Endothelial cell of umbilical vein (primary cell): ENCODE measurements at regions not wholly inside any gene's neighbourhood (a gene's known extent, or its start where the extent isn't known, plus 50 kb on each side); places are given as distances from the start of the nearest gene placed in this dataset.

Experiments used
- BruUV-seq: library from RNA; stranded (reverse); fragments of 400-500 nt; replicated peaks from 2 replicates; lab custom pipeline; 2021; lab: Mats Ljungman, UMichigan
- CTCF ChIA-PET: fragments of 300-600, 350-600 bp; sonication (Branson Sonifier 250); formaldehyde crosslinking; loops from one replicate; lab custom pipeline; 2021; ENCODE audit warnings: antibody characterized with exemption, inconsistent platforms; lab: Charles Lee
- POLR2A ChIA-PET: fragments of 300-600, 350-600 bp; sonication (Branson Sonifier 250); formaldehyde crosslinking; loops from one replicate; lab custom pipeline; 2021; ENCODE audit warnings: antibody characterized with exemption, inconsistent platforms; lab: Charles Lee
- DNase-seq: peaks from one replicate; pipeline ENCODE4 v3.0.0-alpha.2; 2011; ENCODE audit warnings: low read depth, low spot score
- FAIRE-seq: peaks from 2 replicates; lab custom pipeline; 2011; peaks lifted over from hg19 to GRCh38; lab: Jason Lieb, UNC
- H2AFZ ChIP-seq: 2 replicates; pipeline ENCODE4 v1.6.0; 2012; ENCODE audit warnings: low read depth, low read length, control low read depth, inconsistent platforms
- H3K27ac ChIP-seq: 2 replicates; pipeline ENCODE4 v1.5.1; 2011; ENCODE audit warnings: low read depth, mild to moderate bottlenecking, control low read depth, low read length, moderate library complexity; ENCODE audit not compliant: insufficient read depth
- H3K27me3 ChIP-seq, 2 experiments: 2 replicates each; pipeline versions ENCODE4 v1.6.0 to v1.6.1; 2011; ENCODE audit warnings: low read length in 2 of 2, mixed read lengths in 1 of 2; ENCODE audit not compliant: control insufficient read depth in 2 of 2, insufficient read depth in 2 of 2
- H3K36me3 ChIP-seq, 2 experiments: 2 replicates in 1 of 2; 3 replicates in 1 of 2; pipeline ENCODE4 v1.5.1; 2011; ENCODE audit warnings: low read length in 2 of 2, mild to moderate bottlenecking in 1 of 2, moderate library complexity in 1 of 2; ENCODE audit not compliant: control insufficient read depth in 2 of 2, insufficient read depth in 2 of 2; ENCODE audit errors: extremely low read depth in 1 of 2
- H3K4me1 ChIP-seq: 3 replicates; pipeline ENCODE4 v1.5.1; 2011; ENCODE audit warnings: mild to moderate bottlenecking, low read length; ENCODE audit not compliant: control insufficient read depth, insufficient read depth; ENCODE audit errors: extremely low read depth
- H3K4me2 ChIP-seq: 2 replicates; pipeline ENCODE4 v1.6.1; 2011; ENCODE audit warnings: low read length, control low read depth, mixed read lengths; ENCODE audit not compliant: insufficient read depth
- H3K4me3 ChIP-seq, 3 experiments: fragments of 200-600 bp in 1 of 3; sonication (generic), shearing (Covaris generic) in 1 of 3; replicated peaks in 1 of 3; 2 replicates each; pipeline ENCODE4 v1.5.1; 2011 to 2016; ENCODE audit warnings: control low read depth in 3 of 3, low read length in 3 of 3, mild to moderate bottlenecking in 2 of 3, inconsistent platforms in 1 of 3, low read depth in 1 of 3, moderate library complexity in 1 of 3; ENCODE audit not compliant: insufficient read depth in 1 of 3
- H3K79me2 ChIP-seq: 2 replicates; pipeline ENCODE4 v1.6.0; 2012; ENCODE audit warnings: low read length, inconsistent platforms; ENCODE audit not compliant: control insufficient read depth, insufficient read depth
- H3K9ac ChIP-seq: replicated peaks from 2 replicates; pipeline ENCODE3; 2011; ENCODE audit warnings: low read length, control low read depth; ENCODE audit not compliant: insufficient read depth; ENCODE audit errors: extremely low read depth
- H3K9me1 ChIP-seq: replicated peaks from 3 replicates; pipeline ENCODE4 v1.6.0; 2011; ENCODE audit warnings: mild to moderate bottlenecking, low read length; ENCODE audit not compliant: control insufficient read depth, insufficient read depth; ENCODE audit errors: extremely low read depth
- H3K9me3 ChIP-seq: replicated peaks from 2 replicates; pipeline ENCODE4 v1.5.1; 2012; ENCODE audit warnings: low read length, inconsistent platforms; ENCODE audit not compliant: control insufficient read depth, insufficient read depth
- H4K20me1 ChIP-seq: replicated peaks from 2 replicates; pipeline ENCODE3; 2011; ENCODE audit warnings: mild to moderate bottlenecking, low read length; ENCODE audit not compliant: control insufficient read depth, insufficient read depth; ENCODE audit errors: extremely low read depth
- EZH2 ChIP-seq: IDR thresholded peaks from 2 replicates; pipeline ENCODE4 v1.6.1; 2012; ENCODE audit warnings: borderline replicate concordance, low read depth, mild to moderate bottlenecking, moderate library complexity, low read length, inconsistent platforms; ENCODE audit not compliant: severe bottlenecking
- FOS ChIP-seq: IDR thresholded peaks from 2 replicates; pipeline ENCODE4 v1.6.1; 2011; ENCODE audit warnings: mild to moderate bottlenecking, low read length, moderate library complexity, borderline replicate concordance; ENCODE audit not compliant: insufficient read depth
- GATA2 ChIP-seq: IDR thresholded peaks from 2 replicates; pipeline ENCODE4 v1.7.0; 2011; ENCODE audit warnings: low read depth, mild to moderate bottlenecking, moderate library complexity, mixed read lengths, low read length; ENCODE audit not compliant: insufficient read length, insufficient read depth
- JUN ChIP-seq: IDR thresholded peaks from 2 replicates; pipeline ENCODE4 v1.6.1; 2011; ENCODE audit warnings: borderline replicate concordance, low read depth; ENCODE audit not compliant: insufficient read length, insufficient read depth
- MYC ChIP-seq: IDR thresholded peaks from one replicate; pipeline ENCODE4 v1.6.1; 2011; ENCODE audit warnings: mild to moderate bottlenecking, low read depth, low read length
- POLR2A ChIP-seq: IDR thresholded peaks from 2 replicates; pipeline ENCODE4 v1.6.1; 2012; ENCODE audit warnings: low read depth, mild to moderate bottlenecking, control low read depth, low read length
- POLR2AphosphoS5 ChIP-seq: IDR thresholded peaks from 2 replicates; pipeline ENCODE4 v1.6.1; 2012; ENCODE audit warnings: low read depth, mild to moderate bottlenecking, control low read depth, low read length, moderate library complexity; ENCODE audit not compliant: insufficient read depth
- dilution Hi-C: fragments of 300-500 bp; cut with MboI; formaldehyde crosslinking; loops from one replicate; pipeline ENCODE4 v1.15.0; 2019; ENCODE audit warnings: low sequenced_read_pairs; ENCODE audit not compliant: extremely low pct_ligation_motif_present
- intact Hi-C: fragments of 100-400 bp; cut with micrococcal nuclease; formaldehyde crosslinking; loops from one replicate; pipeline ENCODE4 v1.10.0; 2022
- TF ChIP-seq, protein P1 (sequence below): IDR thresholded peaks from 2 replicates; pipeline ENCODE4 v1.6.1; 2011; ENCODE audit not compliant: insufficient read depth, insufficient read length
- TF ChIP-seq, protein P2 (sequence below), 2 donors: IDR thresholded peaks; 1 replicate in 1 of 2; 2 replicates in 1 of 2; pipeline ENCODE4 v1.5.1; 2011; ENCODE audit warnings: low read length in 2 of 2, mild to moderate bottlenecking in 2 of 2, moderate library complexity in 2 of 2, control low read depth in 1 of 2, inconsistent platforms in 1 of 2, low read depth in 1 of 2; ENCODE audit not compliant: insufficient read depth in 1 of 2; ENCODE audit errors: extremely low read depth in 1 of 2

DNA sequence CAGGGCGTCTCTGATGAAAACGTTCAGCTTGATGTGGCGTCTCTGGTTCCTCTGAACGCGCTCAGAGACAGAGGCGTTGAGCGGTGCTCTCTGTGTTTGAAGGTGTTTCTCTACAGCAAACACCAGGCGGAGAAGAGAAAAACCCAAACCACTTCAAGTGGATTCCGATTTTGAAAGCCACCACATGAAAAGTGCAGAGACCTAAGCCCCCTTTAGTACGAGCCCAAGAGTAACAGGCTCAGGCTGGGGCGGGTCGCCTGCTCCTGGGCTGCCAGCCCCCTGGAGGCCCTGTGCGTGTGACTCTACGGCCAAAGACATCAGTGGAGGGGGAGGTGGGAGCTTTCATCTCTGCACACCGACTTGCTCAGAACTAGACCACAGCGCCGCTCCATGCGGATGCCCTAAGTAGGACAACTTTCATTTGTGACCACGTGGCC is 328.4 kb downstream of the MAF start:
- POLR2A ChIA-PET: no interaction called here

More for the DNA sequence above, 328.4 kb downstream of the MAF start:
- no peak overlapping the region for H2AFZ ChIP-seq
- no TSS peak for BruUV-seq
- no peak for DNase-seq
- CTCF ChIA-PET: no interaction called here
- H3K9ac ChIP-seq: no peak overlapping the region
- no peaks in the 10 kb centered on the region for H4K20me1 ChIP-seq
- dilution Hi-C loops (no loop called here), intact Hi-C loops (no loop called here)
- H3K4me2 ChIP-seq: no peak overlapping the region
- TF ChIP-seq JUN (no peak), EZH2 (no peak), POLR2AphosphoS5 (no peak), FOS (no peak), GATA2 (no peak), MYC (no peak), POLR2A (no peak)
- TF ChIP-seq, protein P1, sequence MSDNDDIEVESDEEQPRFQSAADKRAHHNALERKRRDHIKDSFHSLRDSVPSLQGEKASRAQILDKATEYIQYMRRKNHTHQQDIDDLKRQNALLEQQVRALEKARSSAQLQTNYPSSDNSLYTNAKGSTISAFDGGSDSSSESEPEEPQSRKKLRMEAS: no peak
- TF ChIP-seq, protein P2, sequence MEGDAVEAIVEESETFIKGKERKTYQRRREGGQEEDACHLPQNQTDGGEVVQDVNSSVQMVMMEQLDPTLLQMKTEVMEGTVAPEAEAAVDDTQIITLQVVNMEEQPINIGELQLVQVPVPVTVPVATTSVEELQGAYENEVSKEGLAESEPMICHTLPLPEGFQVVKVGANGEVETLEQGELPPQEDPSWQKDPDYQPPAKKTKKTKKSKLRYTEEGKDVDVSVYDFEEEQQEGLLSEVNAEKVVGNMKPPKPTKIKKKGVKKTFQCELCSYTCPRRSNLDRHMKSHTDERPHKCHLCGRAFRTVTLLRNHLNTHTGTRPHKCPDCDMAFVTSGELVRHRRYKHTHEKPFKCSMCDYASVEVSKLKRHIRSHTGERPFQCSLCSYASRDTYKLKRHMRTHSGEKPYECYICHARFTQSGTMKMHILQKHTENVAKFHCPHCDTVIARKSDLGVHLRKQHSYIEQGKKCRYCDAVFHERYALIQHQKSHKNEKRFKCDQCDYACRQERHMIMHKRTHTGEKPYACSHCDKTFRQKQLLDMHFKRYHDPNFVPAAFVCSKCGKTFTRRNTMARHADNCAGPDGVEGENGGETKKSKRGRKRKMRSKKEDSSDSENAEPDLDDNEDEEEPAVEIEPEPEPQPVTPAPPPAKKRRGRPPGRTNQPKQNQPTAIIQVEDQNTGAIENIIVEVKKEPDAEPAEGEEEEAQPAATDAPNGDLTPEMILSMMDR (IDR thresholded peaks at IDR 0.05; ENCODE audit: extremely low read depth in 1 of 2, insufficient read depth in 1 of 2, low read depth in 1 of 2, low read length in 2 of 2): no peak
- H3K36me3 ChIP-seq: no peaks in the 10 kb centered on the region
- H3K27me3 ChIP-seq: no peaks in the 10 kb centered on the region
- FAIRE-seq: no peak
- no peaks in the 10 kb centered on the region for H3K4me1 ChIP-seq
- H3K9me1 ChIP-seq: no peaks in the 10 kb centered on the region
- H3K79me2 ChIP-seq: no peaks in the 10 kb centered on the region
- H3K9me3 ChIP-seq: peaks cover 2% of the 10 kb centered on the region
- no peak overlapping the region for H3K27ac ChIP-seq
- no peak overlapping the region for H3K4me3 ChIP-seq
